ENCODE measurements at regions not wholly inside any gene's neighbourhood (a gene's known extent, or its start where the extent isn't known, plus 50 kb on each side); places are given as distances from the start of the nearest gene placed in this dataset.

DNA sequence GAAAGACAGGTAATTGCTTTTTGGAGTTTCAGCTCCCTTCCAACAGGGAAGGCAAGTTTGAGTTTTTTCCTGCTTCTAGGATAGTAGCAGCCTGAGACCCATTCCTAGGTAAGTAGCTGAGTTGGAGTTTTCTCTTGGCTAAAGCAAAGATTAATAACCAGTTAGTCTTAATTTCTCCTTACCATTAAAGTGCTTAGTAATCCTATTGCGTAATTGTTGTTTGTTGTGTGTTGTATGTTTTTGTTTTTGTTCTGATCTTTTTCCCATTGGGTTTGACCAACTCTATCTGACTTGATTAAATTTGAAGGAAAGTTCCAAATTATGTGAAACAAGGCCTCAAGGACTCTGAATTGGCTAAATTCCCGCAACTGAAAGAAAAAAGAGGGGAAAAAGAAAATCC is 83.5 kb downstream of the TBX22 start:
- DNase-seq: no peak

DNA sequence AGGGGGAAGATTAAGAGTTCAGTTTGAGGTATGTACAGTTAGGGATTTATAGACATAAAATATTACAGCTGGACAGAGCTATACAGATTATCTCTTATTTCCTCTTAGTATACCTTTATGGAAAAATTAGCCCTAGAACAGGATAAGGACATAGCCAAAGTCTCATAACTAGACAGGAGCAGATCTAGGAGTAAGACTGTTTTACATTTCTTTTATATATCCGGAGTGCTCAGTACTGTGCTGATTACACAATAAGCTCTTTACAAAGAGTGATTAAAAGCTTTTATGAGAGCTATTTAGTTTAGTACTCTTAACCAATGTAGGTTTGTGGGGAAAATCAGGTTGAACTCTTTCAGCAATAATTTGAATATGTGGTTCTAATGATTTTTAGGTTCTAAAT is 105.8 kb downstream of the TBX22 start:
- DNase-seq: no peak

DNA sequence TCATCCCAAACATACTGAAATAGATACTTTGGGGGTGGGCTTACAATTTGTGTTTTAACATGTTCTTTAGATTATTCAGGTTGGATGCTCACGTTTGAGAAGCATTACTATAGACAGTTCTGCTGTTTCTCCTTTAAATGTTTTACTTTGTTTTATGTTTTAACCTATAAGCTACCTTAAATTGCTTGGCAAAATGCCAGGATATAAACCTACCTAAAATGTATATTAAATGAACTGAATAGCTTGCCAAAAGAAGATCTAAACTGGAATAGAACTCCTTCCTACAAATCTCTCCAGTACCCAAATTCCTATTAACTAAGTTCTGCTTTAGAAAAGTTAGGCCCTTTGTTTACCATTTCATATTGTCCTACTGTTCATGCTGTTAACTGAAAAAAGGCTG is 124.4 kb downstream of the TBX22 start:
- no peak for DNase-seq

- no peak for DNase-seq
These were observed 125.0 kb downstream of the TBX22 start for GRCh38 chrX:80139564-80139963.

DNA sequence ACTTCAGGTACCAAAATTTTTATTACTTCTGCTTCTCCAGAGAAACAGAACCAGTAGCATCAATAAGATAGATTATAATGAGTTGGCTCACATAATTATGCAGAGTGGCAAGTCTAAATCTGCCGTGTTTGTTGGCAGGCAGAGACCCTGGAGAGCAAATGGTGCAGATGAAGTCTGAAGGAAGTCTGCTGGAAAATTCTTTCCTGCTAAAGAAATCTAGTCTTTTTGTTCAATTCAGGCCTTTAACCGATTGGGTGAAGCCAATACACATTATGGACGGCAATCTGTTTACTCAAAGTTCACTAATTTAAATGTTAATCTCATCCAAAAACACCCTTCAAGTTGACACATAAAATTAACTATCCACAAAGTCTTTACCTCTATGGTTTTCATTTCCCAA is 156.0 kb downstream of the TBX22 start:
- no peak for DNase-seq

DNA sequence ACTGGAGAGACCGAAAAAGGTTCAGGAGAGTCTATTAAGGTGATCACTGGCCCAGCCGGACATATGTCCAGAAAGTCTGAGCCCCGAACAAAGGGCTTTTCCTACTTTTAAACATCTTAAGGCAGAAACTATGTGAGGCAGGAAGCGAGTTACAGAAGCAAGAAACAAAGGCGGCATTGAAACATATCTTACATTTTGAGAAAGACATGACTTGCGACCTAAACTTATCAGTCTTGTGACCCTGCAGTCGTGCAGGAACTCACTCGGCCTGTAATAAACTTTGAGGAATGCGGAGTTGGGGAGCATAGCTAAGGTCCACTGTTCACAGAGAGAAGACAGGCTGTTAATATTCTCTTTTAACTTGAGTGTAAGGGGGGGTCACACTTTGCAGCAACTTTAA is 158.7 kb downstream of the TBX22 start:
- no peak for DNase-seq

GRCh38 chrX:80174925-80175574 is 160.5 kb downstream of the TBX22 start:
- no peak for DNase-seq

DNA sequence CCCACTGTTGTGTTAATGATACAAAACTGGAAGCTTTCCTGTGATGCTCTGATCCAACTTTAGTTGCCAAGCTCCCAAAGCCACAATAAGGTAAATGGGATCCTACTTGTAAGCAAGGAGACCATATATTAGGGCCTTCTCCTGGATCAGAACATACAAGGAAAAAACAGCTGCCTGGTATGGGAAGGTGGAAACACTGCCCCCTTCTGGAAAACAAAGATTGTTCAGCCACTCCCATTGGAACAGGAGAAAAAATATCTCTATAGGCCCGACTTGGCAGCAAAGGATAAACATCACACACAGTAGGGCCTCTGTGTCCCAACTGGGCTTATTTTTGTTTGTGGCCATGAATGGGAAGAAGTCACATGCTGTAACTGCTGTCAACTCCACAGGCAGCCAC is 166.5 kb downstream of the TBX22 start:
- no peak for DNase-seq

- DNase-seq: no peak
These were observed 170.3 kb downstream of the TBX22 start for GRCh38 chrX:80184854-80185253.

DNA sequence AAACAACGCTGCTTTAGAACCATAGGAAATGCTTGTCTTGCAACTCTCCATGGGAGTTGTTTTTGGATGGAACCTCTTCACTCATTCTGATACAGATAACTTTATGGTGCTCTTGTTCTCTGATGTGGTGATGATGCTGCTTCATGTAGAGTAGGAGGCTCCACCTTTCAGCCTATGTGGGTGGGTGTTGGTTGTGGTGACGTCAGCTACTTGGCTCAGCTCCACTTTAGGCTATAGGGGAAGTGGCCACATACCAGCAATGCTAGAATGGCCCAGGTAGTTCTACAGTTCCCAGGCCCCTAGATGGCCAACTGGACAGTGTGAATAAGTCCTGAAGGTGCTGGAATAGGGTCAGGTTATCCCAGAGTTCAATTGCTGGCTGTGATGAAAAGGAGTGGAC is 192.1 kb downstream of the TBX22 start:
- DNase-seq: no peak

DNA sequence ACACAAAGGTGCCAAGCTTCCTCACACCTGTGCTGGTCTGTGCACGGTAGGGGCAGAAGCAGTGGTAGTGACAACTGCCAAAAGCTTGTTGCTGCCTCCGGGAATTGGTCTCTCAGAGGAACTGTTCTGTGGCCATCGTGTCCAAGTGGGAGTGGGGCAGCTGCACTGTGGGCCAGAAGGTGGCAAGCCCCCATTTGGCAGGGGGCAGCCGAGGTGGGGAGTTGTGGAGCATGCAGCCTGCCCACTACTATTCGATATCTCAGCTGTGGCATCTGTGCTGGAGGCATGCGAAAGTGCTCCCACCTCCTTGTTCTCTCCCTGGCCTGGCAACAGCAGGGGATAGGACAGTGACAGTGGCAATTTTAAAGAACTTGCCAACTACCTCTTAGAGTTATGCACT is 192.8 kb downstream of the TBX22 start:
- no peak for DNase-seq

DNA sequence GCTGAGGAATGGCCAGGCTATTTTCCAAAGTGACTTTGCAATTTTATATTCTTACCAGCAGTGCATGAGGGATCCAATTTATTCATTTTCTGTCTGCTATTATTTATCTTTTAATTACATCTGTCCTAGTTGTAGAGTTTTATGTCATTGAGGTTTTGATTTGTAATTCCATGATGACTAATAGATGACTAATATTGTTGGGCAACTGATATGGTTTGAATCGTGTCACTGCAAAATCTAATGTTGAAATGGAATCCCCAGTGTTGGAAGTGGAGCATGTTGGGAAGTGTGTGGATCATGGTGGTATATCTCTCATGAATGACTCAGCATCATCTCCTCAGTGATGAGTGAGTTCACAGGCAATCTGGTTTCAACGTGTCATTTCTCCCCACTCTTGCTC is 201.5 kb downstream of the TBX22 start:
- DNase-seq: no peak

DNA sequence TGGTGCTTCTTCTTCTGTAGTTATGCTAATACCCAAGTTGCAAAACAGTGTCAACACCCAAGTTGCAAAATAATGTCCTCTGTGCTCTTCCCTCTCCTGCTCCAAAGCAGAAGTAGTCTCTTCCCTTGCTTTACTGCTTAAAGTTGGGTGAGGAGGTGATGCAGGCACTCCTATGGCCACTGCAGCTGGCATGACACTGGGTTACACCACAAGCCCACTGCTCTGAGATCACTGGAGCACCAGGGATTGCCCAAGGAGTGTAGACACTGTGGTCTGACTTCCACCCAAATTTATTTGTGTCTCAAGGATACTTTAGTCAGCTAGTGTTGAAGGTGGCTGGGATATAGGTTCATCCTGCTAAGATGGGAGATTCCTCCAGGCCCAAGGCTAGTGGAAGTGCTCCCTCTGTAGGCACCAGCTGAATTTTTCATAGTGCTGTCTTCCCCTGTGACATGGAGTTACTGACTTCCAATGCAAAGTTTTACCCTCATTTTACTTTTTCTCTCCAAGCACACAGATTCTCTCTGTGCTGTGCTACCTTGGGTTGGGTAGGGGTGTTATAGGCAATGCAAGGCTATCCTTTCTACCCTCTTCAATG is 196.2 kb upstream of the TENT5D start:
- DNase-seq: no peak

DNA sequence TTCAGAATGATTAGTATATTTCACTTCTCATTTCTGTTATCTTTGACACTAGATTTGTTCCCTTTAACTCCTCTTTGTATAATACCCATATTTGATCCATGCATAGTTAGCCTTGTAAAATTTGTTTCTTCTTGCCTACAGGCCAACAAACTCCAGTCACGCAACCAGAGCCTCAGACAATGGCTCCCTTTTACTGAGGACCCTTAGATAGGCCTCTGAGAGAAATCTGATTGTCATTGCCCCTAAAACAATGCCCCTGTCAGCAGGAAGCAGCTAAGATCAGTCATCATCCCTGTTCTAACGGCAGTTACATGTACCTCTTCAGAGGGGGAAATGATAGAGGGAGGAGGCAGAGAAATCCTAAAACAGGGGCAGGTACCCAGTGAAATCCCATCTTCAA is 190.6 kb upstream of the TENT5D start:
- no peak for DNase-seq

- no peak for DNase-seq
These were observed 183.2 kb upstream of the TENT5D start for GRCh38 chrX:80237072-80237471.

GRCh38 chrX:80246271-80246670 is 174.0 kb upstream of the TENT5D start:
- peak in 1 of 3 experiments; percentile 8 for DNase-seq

DNA sequence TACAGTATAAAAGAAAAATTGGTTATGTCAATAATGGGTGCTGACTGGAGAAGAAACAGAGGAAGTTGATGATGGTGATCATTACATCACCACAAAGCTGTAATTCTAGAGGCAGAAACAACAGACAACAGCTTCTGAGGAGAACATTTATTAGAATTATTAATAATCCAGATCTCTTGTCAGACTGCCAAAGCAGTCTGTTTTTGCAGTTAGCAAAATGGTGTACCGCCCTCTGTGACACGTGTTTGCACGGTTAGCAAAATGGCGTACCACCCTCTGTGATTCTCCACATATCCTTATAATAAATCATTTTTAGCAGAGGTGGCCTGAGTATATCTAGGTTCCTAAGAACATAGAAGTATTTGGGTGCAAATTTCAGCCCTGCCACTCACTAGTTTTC is 154.0 kb upstream of the TENT5D start:
- no peak for DNase-seq

DNA sequence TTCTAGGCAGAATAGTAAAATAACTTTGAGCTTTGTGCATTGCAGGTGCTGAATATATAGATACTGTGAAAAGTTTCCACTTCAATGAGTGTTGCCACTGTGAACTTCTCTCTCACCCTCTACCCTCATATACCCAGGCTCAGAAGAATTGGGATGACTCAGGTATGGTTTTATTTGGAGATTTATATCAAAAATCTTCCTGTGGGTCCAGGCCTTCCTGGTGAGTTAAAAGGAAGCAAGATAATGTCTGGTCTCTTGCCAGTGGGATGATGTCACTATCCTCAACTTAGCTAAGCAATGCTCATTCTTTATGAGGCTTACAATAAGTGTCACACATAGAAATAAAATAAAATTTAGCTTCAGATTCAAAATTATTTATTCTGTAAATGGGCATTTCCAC is 153.3 kb upstream of the TENT5D start:
- no peak for DNase-seq

GRCh38 chrX:80267790-80268189 is 152.5 kb upstream of the TENT5D start:
- DNase-seq: no peak

DNA sequence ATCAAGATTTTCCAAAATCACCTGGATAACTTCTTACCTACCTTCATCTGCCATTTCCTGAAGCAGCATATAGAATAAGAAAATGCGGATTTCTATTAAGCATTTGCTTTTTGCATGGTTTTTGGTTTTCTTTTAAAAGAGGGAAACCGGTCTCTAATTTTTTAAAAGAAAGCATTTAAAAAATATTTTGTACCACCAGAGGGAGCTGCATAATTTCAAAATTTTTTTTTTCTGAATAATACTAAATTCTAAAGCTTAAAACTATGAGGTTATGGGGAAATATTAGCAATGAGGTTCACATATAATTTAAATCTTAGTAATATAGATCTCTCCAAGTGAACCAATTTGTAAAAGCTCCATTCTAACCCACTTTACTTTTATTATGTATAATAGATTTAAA is 137.7 kb upstream of the TENT5D start:
- no peak for DNase-seq

DNA sequence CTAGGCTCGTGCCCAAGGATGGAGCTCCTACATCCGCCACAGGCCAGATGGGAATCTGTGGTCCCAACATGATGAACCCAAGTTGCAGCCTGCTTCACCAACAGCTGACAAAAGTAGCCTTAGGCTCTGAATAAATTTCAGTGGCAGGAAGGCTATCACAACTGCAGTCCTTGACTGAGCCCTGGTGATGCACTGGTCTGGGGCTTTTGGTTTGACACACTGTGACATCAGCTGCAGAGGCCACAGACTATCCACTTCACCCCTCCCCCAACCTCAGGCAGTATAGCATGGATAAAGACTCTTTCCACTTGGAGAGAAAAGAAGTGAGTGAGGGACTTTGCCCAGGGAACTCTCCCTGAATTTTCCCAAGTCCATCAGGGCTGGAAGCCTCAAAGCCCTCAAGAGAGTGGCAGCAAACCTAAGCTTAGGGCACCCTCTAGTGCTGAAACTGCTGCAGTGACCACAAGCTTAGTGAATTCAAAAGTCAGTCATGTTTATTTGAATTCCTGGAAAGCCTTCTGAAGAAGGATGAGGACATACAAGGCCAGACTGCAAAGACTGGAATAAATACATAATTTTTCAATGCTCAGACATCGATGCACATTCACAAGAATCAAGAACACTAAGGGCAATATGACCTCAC is 135.0 kb upstream of the TENT5D start:
- peak; percentile 3 to 56 (median 14) for DNase-seq

DNA sequence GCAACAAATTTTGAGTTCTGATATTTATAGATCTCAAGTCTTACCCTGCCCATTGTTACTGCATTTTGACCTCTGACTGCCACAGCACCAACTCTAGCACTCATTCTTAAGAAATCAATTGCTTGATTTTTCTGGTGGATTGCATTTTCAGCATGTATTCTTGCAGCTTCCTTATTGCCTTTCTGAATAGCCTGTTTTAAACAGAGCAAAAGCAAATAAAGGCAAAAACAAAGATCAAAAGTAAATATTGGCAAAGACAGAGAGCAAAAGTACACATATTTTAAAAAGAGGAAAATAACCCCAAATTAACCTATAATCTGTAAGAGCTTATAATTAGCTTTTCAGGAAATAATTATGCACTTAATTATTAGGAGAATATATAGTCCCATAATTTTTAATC is 129.4 kb upstream of the TENT5D start:
- DNase-seq: no peak

- no peak for DNase-seq
These were observed 126.9 kb upstream of the TENT5D start for GRCh38 chrX:80293354-80293753.

GRCh38 chrX:80306007-80306406 is 114.2 kb upstream of the TENT5D start:
- no peak for DNase-seq

GRCh38 chrX:80312448-80312847 is 107.8 kb upstream of the TENT5D start:
- no peak for DNase-seq

All from NCI-H1417 (cell line).